SK-N-SH treated with all-trans-retinoic acid at 6 μM for 48 hours (cell line): ENCODE measurements at regions not wholly inside any gene's neighbourhood (a gene's known extent, or its start where the extent isn't known, plus 50 kb on each side); places are given as distances from the start of the nearest gene placed in this dataset.

Source experiments
- ATAC-seq: fragments of 200-7000 bp; cut with Tn5 transposase; 3 replicates; pipeline ENCODE4 v1.9.1; 2020; ENCODE audit warnings: mild to moderate bottlenecking, moderate library complexity
- ARNTL ChIP-seq: fragments of 450-650 bp; formaldehyde crosslinking; IDR thresholded peaks from 2 replicates; pipeline ENCODE4 v1.5.0; 2020; ENCODE audit warnings: low read depth, mild to moderate bottlenecking, moderate library complexity, borderline replicate concordance
- BACH2 ChIP-seq: fragments of 250-450 bp; sonication (Bioruptor Pico); IDR thresholded peaks from 2 replicates; pipeline ENCODE4 v1.9.0; 2021; ENCODE audit warnings: mild to moderate bottlenecking, borderline replicate concordance
- CSDC2 ChIP-seq: fragments of 250-450 bp; sonication (Bioruptor Pico); IDR thresholded peaks from 2 replicates; pipeline ENCODE4 v1.5.0; 2020; ENCODE audit warnings: mild to moderate bottlenecking, moderate library complexity
- ESRRG ChIP-seq: fragments of 250-450 bp; sonication (Bioruptor Pico); IDR thresholded peaks from 2 replicates; pipeline ENCODE4 v1.6.1; 2021; ENCODE audit warnings: mild to moderate bottlenecking
- GLIS3 ChIP-seq: fragments of 250-450 bp; sonication (Bioruptor Pico); IDR thresholded peaks from 2 replicates; pipeline ENCODE4 v1.5.0; 2020; ENCODE audit warnings: mild to moderate bottlenecking, moderate library complexity
- ISL1 ChIP-seq: fragments of 250-450 bp; sonication (Bioruptor Pico); IDR thresholded peaks from 2 replicates; pipeline ENCODE4 v2.1.2; 2022; ENCODE audit warnings: mild to moderate bottlenecking, moderate library complexity
- OSR1 ChIP-seq: fragments of 250-450 bp; sonication (Bioruptor Pico); IDR thresholded peaks from 2 replicates; pipeline ENCODE4 v1.8.0; 2022; ENCODE audit warnings: moderate library complexity, mild to moderate bottlenecking, inconsistent platforms
- PPARA ChIP-seq: fragments of 250-450 bp; sonication (Bioruptor Pico); IDR thresholded peaks from 2 replicates; pipeline ENCODE4 v1.5.0; 2020; ENCODE audit warnings: mild to moderate bottlenecking, borderline replicate concordance
- SNAI2 ChIP-seq: fragments of 250-450 bp; sonication (Bioruptor Pico); IDR thresholded peaks from 2 replicates; pipeline ENCODE4 v1.5.0; 2020; ENCODE audit warnings: mild to moderate bottlenecking, moderate library complexity
- TCF4 ChIP-seq: fragments of 250-450 bp; sonication (Bioruptor Pico); IDR thresholded peaks from 2 replicates; pipeline ENCODE4 v1.8.0; 2021; ENCODE audit warnings: mild to moderate bottlenecking, moderate library complexity, borderline replicate concordance
- TOX ChIP-seq: fragments of 250-450 bp; sonication (Bioruptor Pico); IDR thresholded peaks from 2 replicates; pipeline ENCODE4 v1.8.0; 2021; ENCODE audit warnings: mild to moderate bottlenecking, moderate library complexity, borderline replicate concordance
- ZC3H10 ChIP-seq: fragments of 250-450 bp; sonication (Bioruptor Pico); IDR thresholded peaks from 2 replicates; pipeline ENCODE4 v1.5.1; 2021; ENCODE audit warnings: mild to moderate bottlenecking, moderate library complexity
- ZFP3 ChIP-seq: fragments of 250-450 bp; sonication (Bioruptor Pico); IDR thresholded peaks from 2 replicates; pipeline ENCODE4 v1.5.0; 2020; ENCODE audit warnings: mild to moderate bottlenecking, moderate library complexity
- ZNF70 ChIP-seq: fragments of 450-650 bp; formaldehyde crosslinking; IDR thresholded peaks from 2 replicates; pipeline ENCODE4 v1.5.0; 2020; ENCODE audit warnings: mild to moderate bottlenecking, moderate library complexity
- ZNF8 ChIP-seq: fragments of 450-650 bp; formaldehyde crosslinking; IDR thresholded peaks from 2 replicates; pipeline ENCODE4 v1.5.0; 2020; ENCODE audit warnings: mild to moderate bottlenecking, moderate library complexity
- TF ChIP-seq, protein P1 (sequence below): fragments of 250-450 bp; sonication (Bioruptor Pico); IDR thresholded peaks from 2 replicates; pipeline ENCODE4 v1.5.1; 2020; ENCODE audit warnings: low read depth, mild to moderate bottlenecking, moderate library complexity
- TF ChIP-seq, protein P2 (sequence below): fragments of 250-450 bp; sonication (Bioruptor Pico); IDR thresholded peaks from 2 replicates; pipeline ENCODE4 v1.5.1; 2021; ENCODE audit warnings: mild to moderate bottlenecking, moderate library complexity
- TF ChIP-seq, protein P3 (sequence below): fragments of 250-450 bp; sonication (Bioruptor Pico); IDR thresholded peaks from 2 replicates; pipeline ENCODE4 v1.5.0; 2020; ENCODE audit warnings: mild to moderate bottlenecking, moderate library complexity
- TF ChIP-seq, protein P4 (sequence below): fragments of 250-450 bp; sonication (Bioruptor Pico); IDR thresholded peaks from 2 replicates; pipeline ENCODE4 v1.8.0; 2020; ENCODE audit warnings: mild to moderate bottlenecking, moderate library complexity, borderline replicate concordance
- TF ChIP-seq, protein P5 (sequence below): fragments of 250-450 bp; sonication (Bioruptor Pico); IDR thresholded peaks from 2 replicates; pipeline ENCODE4 v1.8.0; 2021; ENCODE audit warnings: low read depth, mild to moderate bottlenecking, moderate library complexity, borderline replicate concordance

- ATAC-seq, result no peak
- TF ChIP-seq CSDC2 (CRISPR knock-in tag) (no peak), ZNF8 (CRISPR knock-in tag) (no peak), ARNTL (no peak), PPARA (CRISPR knock-in tag) (no peak), ZC3H10 (no peak), GLIS3 (CRISPR knock-in tag) (no peak), BACH2 (CRISPR knock-in tag) (no peak), TCF4 (no peak), ZNF70 (CRISPR knock-in tag) (no peak), SNAI2 (CRISPR knock-in tag) (no peak), ESRRG (no peak), TOX (CRISPR knock-in tag) (no peak)
- TF ChIP-seq, protein P1, sequence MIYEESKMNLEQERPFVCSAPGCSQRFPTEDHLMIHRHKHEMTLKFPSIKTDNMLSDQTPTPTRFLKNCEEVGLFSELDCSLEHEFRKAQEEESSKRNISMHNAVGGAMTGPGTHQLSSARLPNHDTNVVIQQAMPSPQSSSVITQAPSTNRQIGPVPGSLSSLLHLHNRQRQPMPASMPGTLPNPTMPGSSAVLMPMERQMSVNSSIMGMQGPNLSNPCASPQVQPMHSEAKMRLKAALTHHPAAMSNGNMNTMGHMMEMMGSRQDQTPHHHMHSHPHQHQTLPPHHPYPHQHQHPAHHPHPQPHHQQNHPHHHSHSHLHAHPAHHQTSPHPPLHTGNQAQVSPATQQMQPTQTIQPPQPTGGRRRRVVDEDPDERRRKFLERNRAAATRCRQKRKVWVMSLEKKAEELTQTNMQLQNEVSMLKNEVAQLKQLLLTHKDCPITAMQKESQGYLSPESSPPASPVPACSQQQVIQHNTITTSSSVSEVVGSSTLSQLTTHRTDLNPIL (CRISPR knock-in tag), result no peak
- TF ChIP-seq, all 23 proteins: peak for 0
Measured at GRCh38 chr2:219991116-219991515, 363.7 kb downstream of the SLC4A3 start.

GRCh38 chr2:219995399-219995798, 368.0 kb downstream of the SLC4A3 start:
- TF ChIP-seq ESRRG (no peak), ZFP3 (CRISPR knock-in tag) (no peak), ZNF8 (CRISPR knock-in tag) (no peak), ISL1 (CRISPR knock-in tag) (no peak)
- ATAC-seq, result no peak

- no peak for ATAC-seq
- TF ChIP-seq, protein P2, sequence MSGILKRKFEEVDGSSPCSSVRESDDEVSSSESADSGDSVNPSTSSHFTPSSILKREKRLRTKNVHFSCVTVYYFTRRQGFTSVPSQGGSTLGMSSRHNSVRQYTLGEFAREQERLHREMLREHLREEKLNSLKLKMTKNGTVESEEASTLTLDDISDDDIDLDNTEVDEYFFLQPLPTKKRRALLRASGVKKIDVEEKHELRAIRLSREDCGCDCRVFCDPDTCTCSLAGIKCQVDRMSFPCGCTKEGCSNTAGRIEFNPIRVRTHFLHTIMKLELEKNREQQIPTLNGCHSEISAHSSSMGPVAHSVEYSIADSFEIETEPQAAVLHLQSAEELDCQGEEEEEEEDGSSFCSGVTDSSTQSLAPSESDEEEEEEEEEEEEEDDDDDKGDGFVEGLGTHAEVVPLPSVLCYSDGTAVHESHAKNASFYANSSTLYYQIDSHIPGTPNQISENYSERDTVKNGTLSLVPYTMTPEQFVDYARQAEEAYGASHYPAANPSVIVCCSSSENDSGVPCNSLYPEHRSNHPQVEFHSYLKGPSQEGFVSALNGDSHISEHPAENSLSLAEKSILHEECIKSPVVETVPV (CRISPR knock-in tag), result no peak
- TF ChIP-seq BACH2 (CRISPR knock-in tag) (no peak), ARNTL (no peak), CSDC2 (CRISPR knock-in tag) (no peak), ESRRG (no peak), GLIS3 (CRISPR knock-in tag) (no peak), SNAI2 (CRISPR knock-in tag) (no peak), ZNF8 (CRISPR knock-in tag) (no peak), ZNF70 (CRISPR knock-in tag) (no peak), ISL1 (CRISPR knock-in tag) (no peak), OSR1 (no peak), TCF4 (no peak), TOX (CRISPR knock-in tag) (no peak), ZC3H10 (no peak), ZFP3 (CRISPR knock-in tag) (no peak)
- TF ChIP-seq, protein P3, sequence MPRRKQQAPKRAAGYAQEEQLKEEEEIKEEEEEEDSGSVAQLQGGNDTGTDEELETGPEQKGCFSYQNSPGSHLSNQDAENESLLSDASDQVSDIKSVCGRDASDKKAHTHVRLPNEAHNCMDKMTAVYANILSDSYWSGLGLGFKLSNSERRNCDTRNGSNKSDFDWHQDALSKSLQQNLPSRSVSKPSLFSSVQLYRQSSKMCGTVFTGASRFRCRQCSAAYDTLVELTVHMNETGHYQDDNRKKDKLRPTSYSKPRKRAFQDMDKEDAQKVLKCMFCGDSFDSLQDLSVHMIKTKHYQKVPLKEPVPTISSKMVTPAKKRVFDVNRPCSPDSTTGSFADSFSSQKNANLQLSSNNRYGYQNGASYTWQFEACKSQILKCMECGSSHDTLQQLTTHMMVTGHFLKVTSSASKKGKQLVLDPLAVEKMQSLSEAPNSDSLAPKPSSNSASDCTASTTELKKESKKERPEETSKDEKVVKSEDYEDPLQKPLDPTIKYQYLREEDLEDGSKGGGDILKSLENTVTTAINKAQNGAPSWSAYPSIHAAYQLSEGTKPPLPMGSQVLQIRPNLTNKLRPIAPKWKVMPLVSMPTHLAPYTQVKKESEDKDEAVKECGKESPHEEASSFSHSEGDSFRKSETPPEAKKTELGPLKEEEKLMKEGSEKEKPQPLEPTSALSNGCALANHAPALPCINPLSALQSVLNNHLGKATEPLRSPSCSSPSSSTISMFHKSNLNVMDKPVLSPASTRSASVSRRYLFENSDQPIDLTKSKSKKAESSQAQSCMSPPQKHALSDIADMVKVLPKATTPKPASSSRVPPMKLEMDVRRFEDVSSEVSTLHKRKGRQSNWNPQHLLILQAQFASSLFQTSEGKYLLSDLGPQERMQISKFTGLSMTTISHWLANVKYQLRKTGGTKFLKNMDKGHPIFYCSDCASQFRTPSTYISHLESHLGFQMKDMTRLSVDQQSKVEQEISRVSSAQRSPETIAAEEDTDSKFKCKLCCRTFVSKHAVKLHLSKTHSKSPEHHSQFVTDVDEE (CRISPR knock-in tag), result no peak
- TF ChIP-seq, protein P4, sequence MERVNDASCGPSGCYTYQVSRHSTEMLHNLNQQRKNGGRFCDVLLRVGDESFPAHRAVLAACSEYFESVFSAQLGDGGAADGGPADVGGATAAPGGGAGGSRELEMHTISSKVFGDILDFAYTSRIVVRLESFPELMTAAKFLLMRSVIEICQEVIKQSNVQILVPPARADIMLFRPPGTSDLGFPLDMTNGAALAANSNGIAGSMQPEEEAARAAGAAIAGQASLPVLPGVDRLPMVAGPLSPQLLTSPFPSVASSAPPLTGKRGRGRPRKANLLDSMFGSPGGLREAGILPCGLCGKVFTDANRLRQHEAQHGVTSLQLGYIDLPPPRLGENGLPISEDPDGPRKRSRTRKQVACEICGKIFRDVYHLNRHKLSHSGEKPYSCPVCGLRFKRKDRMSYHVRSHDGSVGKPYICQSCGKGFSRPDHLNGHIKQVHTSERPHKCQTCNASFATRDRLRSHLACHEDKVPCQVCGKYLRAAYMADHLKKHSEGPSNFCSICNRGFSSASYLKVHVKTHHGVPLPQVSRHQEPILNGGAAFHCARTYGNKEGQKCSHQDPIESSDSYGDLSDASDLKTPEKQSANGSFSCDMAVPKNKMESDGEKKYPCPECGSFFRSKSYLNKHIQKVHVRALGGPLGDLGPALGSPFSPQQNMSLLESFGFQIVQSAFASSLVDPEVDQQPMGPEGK (CRISPR knock-in tag), result no peak
- TF ChIP-seq, protein P5, sequence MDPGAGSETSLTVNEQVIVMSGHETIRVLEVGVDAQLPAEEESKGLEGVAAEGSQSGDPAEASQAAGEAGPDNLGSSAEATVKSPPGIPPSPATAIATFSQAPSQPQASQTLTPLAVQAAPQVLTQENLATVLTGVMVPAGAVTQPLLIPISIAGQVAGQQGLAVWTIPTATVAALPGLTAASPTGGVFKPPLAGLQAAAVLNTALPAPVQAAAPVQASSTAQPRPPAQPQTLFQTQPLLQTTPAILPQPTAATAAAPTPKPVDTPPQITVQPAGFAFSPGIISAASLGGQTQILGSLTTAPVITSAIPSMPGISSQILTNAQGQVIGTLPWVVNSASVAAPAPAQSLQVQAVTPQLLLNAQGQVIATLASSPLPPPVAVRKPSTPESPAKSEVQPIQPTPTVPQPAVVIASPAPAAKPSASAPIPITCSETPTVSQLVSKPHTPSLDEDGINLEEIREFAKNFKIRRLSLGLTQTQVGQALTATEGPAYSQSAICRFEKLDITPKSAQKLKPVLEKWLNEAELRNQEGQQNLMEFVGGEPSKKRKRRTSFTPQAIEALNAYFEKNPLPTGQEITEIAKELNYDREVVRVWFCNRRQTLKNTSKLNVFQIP (CRISPR knock-in tag), result no peak
- TF ChIP-seq, protein P1 (CRISPR knock-in tag), result no peak
Measured at GRCh38 chr2:219995991-219996765, 368.7 kb downstream of the SLC4A3 start.
